Mesenchymal stem cell (in vitro differentiated cells and primary cell): ENCODE measurements at regions not wholly inside any gene's neighbourhood (a gene's known extent, or its start where the extent isn't known, plus 50 kb on each side); places are given as distances from the start of the nearest gene placed in this dataset.

Source experiments
- DNase-seq: peaks from one replicate; pipeline ENCODE4 v3.0.0-alpha.2; 2013
- H2AFZ ChIP-seq: one replicate; pipeline ENCODE4 v1.6.1; 2013; ENCODE audit warnings: low read depth, mild to moderate bottlenecking, control low read depth, inconsistent platforms, low read length, moderate library complexity
- H2AK5ac ChIP-seq: 2 replicates; pipeline ENCODE4 v1.6.1; 2013; ENCODE audit warnings: low read length, moderate library complexity, mild to moderate bottlenecking, inconsistent platforms; ENCODE audit not compliant: severe bottlenecking
- H2BK120ac ChIP-seq: one replicate; pipeline ENCODE4 v1.6.1; 2013; ENCODE audit warnings: low read depth, mild to moderate bottlenecking, inconsistent platforms, low read length, moderate library complexity
- H2BK12ac ChIP-seq, 2 experiments: one replicate each; pipeline ENCODE4 v1.6.1; 2013; ENCODE audit warnings: inconsistent platforms in 2 of 2, low read length in 2 of 2, mild to moderate bottlenecking in 2 of 2, moderate library complexity in 2 of 2, control low read depth in 1 of 2
- H2BK15ac ChIP-seq: one replicate; pipeline ENCODE4 v1.6.1; 2013; ENCODE audit warnings: mild to moderate bottlenecking, low read depth, inconsistent platforms; ENCODE audit not compliant: poor library complexity, severe bottlenecking
- H2BK5ac ChIP-seq: 2 replicates; pipeline ENCODE4 v1.6.1; 2013; ENCODE audit warnings: low read depth, mild to moderate bottlenecking, low read length, control low read depth, inconsistent platforms; ENCODE audit not compliant: poor library complexity, severe bottlenecking
- H3K14ac ChIP-seq, 2 experiments: one replicate each; pipeline ENCODE4 v1.6.1; 2013; ENCODE audit warnings: inconsistent platforms in 2 of 2, low read length in 2 of 2, control low read depth in 1 of 2, mild to moderate bottlenecking in 1 of 2, moderate library complexity in 1 of 2
- H3K18ac ChIP-seq, 2 experiments: one replicate each; pipeline ENCODE4 v1.6.1; 2013; ENCODE audit warnings: inconsistent platforms in 2 of 2, low read length in 2 of 2, control low read depth in 1 of 2, low read depth in 1 of 2, mild to moderate bottlenecking in 1 of 2
- H3K23ac ChIP-seq, 2 experiments: one replicate each; pipeline ENCODE4 v1.6.1; 2013; ENCODE audit warnings: inconsistent platforms in 2 of 2, low read length in 2 of 2, mild to moderate bottlenecking in 2 of 2, moderate library complexity in 2 of 2, control low read depth in 1 of 2
- H3K27ac ChIP-seq: 2 replicates; pipeline ENCODE4 v1.5.1; 2013; ENCODE audit warnings: mild to moderate bottlenecking, moderate library complexity, low read length, control low read depth, inconsistent platforms; ENCODE audit not compliant: poor library complexity, severe bottlenecking
- H3K27me3 ChIP-seq, 2 experiments: 2 replicates each; pipeline versions ENCODE4 v1.6.1 to v1.7.0; 2013; ENCODE audit warnings: low read length in 2 of 2, mild to moderate bottlenecking in 2 of 2, moderate library complexity in 2 of 2, control low read depth in 1 of 2, inconsistent platforms in 1 of 2; ENCODE audit not compliant: control insufficient read depth in 1 of 2, insufficient read depth in 1 of 2
- H3K36me3 ChIP-seq, 2 experiments: 2 replicates each; pipeline versions ENCODE4 v1.6.1 to v1.7.0; 2013; ENCODE audit warnings: low read length in 2 of 2, control low read depth in 1 of 2, inconsistent platforms in 1 of 2, low read depth in 1 of 2, mild to moderate bottlenecking in 1 of 2; ENCODE audit not compliant: insufficient read depth in 2 of 2, control insufficient read depth in 1 of 2
- H3K4ac ChIP-seq, 2 experiments: one replicate each; pipeline ENCODE4 v1.6.1; 2013; ENCODE audit warnings: inconsistent platforms in 2 of 2, low read length in 2 of 2, mild to moderate bottlenecking in 2 of 2, moderate library complexity in 2 of 2, control low read depth in 1 of 2, low read depth in 1 of 2
- H3K4me1 ChIP-seq: 2 replicates; pipeline ENCODE4 v1.6.1; 2013; ENCODE audit warnings: low read depth, low read length, control low read depth; ENCODE audit not compliant: control insufficient read depth, insufficient read depth
- H3K4me2 ChIP-seq: 2 replicates; pipeline ENCODE4 v1.6.1; 2013; ENCODE audit warnings: low read length, mild to moderate bottlenecking, inconsistent platforms; ENCODE audit not compliant: poor library complexity, severe bottlenecking
- H3K4me3 ChIP-seq, 2 experiments: 2 replicates each; pipeline versions ENCODE4 v1.5.1 to v1.7.0; 2013; ENCODE audit warnings: low read length in 2 of 2, mild to moderate bottlenecking in 2 of 2, control low read depth in 1 of 2, low read depth in 1 of 2; ENCODE audit not compliant: insufficient read depth in 1 of 2
- H3K79me1 ChIP-seq: replicated peaks from 2 replicates; pipeline ENCODE4 v1.6.1; 2013; ENCODE audit warnings: mild to moderate bottlenecking, control low read depth, low read length, inconsistent platforms; ENCODE audit not compliant: poor library complexity, severe bottlenecking
- H3K9ac ChIP-seq: 2 replicates; pipeline ENCODE4 v1.7.0; 2013; ENCODE audit warnings: mild to moderate bottlenecking, low read length, moderate library complexity
- H3K9me3 ChIP-seq: 2 replicates; pipeline ENCODE4 v1.7.0; 2013; ENCODE audit warnings: mild to moderate bottlenecking, low read length; ENCODE audit not compliant: control insufficient read depth
- H4K8ac ChIP-seq: one replicate; pipeline ENCODE4 v1.6.1; 2013; ENCODE audit warnings: inconsistent platforms, mild to moderate bottlenecking, low read length, moderate library complexity
- H4K91ac ChIP-seq: one replicate; pipeline ENCODE4 v1.6.1; 2013; ENCODE audit warnings: mild to moderate bottlenecking, low read length, inconsistent platforms
- WGBS: methylation state at CpG from one replicate; pipeline ENCODE4 v1.1.7; 2013; ENCODE audit warnings: mixed read lengths; 5-methylcytosine and 5-hydroxymethylcytosine counted together

DNA sequence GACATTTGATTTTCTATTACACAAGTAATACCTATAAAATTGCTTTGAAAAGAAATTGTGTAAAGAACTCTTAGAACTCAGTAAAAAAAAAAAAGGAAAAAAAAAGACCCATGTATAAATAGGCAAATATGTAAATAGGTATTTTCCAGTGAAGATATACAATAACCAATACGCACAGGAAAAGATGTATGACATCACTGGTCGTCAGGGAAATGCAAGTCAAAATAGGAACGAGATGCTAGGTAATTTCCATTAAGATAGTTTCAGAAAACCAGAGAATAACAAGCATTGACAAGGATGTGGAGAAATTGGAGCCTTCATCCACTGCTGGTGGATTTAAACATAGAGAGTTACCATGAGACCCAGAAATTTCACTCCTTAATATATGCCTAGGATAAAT, 708.8 kb downstream of the MTRR start:
- H3K79me1 ChIP-seq = no peaks in the 10 kb centered on the region
- no peaks in the 10 kb centered on the region for H3K9me3 ChIP-seq
- no peak overlapping the region for H3K23ac ChIP-seq

DNA sequence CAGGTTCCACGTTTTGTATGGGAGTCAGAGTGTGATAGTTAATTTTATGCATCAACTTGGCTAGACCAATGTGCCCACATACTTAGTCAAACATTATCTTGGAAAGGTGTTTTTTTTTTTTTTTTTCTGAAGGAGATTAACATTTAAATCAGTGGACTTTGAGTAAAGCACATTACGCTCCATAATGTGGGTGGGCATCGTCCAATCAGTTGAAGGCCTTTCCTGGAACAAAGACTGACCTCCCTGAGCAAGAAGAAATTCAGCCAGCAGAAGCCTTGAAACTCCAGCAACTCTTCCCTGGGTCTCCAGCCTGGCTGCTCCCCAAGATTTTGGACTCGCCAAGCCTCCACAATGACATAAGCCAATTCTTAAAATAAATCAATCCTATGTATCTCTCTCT, 711.4 kb downstream of the MTRR start:
- Histone ChIP-seq H3K4ac (no peak overlapping the region), H3K18ac (no peak overlapping the region), H2BK12ac (no peak overlapping the region), H3K36me3 (no peaks in the 10 kb centered on the region), H3K9ac (no peak overlapping the region), H2BK120ac (no peak overlapping the region), H3K27me3 (peaks cover 0 to 5% of the 10 kb centered on the region in 2 experiments), H3K27ac (no peak overlapping the region), H2AFZ (no peak overlapping the region), H3K4me3 (no peak overlapping the region), H2BK5ac (no peak overlapping the region), H4K91ac (no peak overlapping the region), H4K8ac (no peak overlapping the region), H3K9me3 (no peaks in the 10 kb centered on the region), H3K23ac (no peak overlapping the region), H3K79me1 (no peaks in the 10 kb centered on the region), H3K4me1 (no peaks in the 10 kb centered on the region), H2BK15ac (no peak overlapping the region), H2AK5ac (no peak overlapping the region), H3K4me2 (no peak overlapping the region), H3K14ac (no peak overlapping the region)
- WGBS = 75% methylated on average over 2 of the region's 4 CpGs
- no peak for DNase-seq

More for the DNA sequence above, 708.8 kb downstream of the MTRR start:
- H3K18ac ChIP-seq = no peak overlapping the region
- no peak overlapping the region for H3K4me3 ChIP-seq
- no peak overlapping the region for H4K8ac ChIP-seq
- no peak overlapping the region for H2AFZ ChIP-seq
- peaks cover 0 to 5% of the 10 kb centered on the region in 2 experiments for H3K27me3 ChIP-seq
- H2BK12ac ChIP-seq = no peak overlapping the region
- H2AK5ac ChIP-seq = no peak overlapping the region
- H3K9ac ChIP-seq = no peak overlapping the region
- H3K36me3 ChIP-seq = no peaks in the 10 kb centered on the region
- H2BK15ac ChIP-seq = no peak overlapping the region
- H3K4ac ChIP-seq = no peak overlapping the region
- no peak overlapping the region for H3K4me2 ChIP-seq
- 75% methylated on average over 3 of the region's 3 CpGs for WGBS
- H3K27ac ChIP-seq = no peak overlapping the region
- H2BK5ac ChIP-seq = no peak overlapping the region
- H4K91ac ChIP-seq = no peak overlapping the region
- H3K14ac ChIP-seq = no peak overlapping the region
- H2BK120ac ChIP-seq = no peak overlapping the region
- peak; percentile 3 for DNase-seq
- no peaks in the 10 kb centered on the region for H3K4me1 ChIP-seq

DNA sequence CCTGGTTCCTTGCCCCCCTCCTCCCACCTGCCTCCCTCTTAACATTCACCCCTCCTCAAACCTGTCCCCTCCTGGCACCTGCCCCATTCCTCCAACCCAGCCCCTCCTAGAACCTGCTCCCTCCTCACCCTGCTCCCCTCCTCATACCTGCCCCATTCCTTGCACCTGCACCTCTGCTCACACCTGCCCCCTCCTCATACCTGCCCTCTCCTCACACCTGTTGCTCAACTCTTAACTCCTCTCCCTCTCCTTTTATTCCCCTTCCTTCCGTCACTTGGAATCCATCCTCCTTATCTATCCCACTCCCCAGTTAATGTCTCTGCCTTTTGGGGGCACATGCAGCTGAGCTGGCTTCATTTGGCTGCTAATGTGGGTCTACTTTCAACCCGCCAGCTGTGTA, 712.1 kb downstream of the MTRR start:
- no peak overlapping the region for H2AK5ac ChIP-seq
- H3K18ac ChIP-seq = no peak overlapping the region
- H3K4me1 ChIP-seq = no peaks in the 10 kb centered on the region
- no peak overlapping the region for H2BK12ac ChIP-seq
- no peak overlapping the region for H3K14ac ChIP-seq
- H3K27ac ChIP-seq = no peak overlapping the region
- no peak overlapping the region for H2BK120ac ChIP-seq
- no peaks in the 10 kb centered on the region for H3K36me3 ChIP-seq
- no peaks in the 10 kb centered on the region for H3K9me3 ChIP-seq
- WGBS = 70% methylated on average over 2 of the region's 2 CpGs
- no peak overlapping the region for H3K23ac ChIP-seq
- no peak overlapping the region for H2BK5ac ChIP-seq
- H4K8ac ChIP-seq = no peak overlapping the region
- H3K79me1 ChIP-seq = no peaks in the 10 kb centered on the region
- H3K9ac ChIP-seq = no peak overlapping the region
- H2AFZ ChIP-seq = no peak overlapping the region
- H3K4ac ChIP-seq = no peak overlapping the region
- no peak overlapping the region for H4K91ac ChIP-seq
- no peak for DNase-seq
- H3K4me3 ChIP-seq = no peak overlapping the region
- H3K27me3 ChIP-seq = peaks cover 0 to 5% of the 10 kb centered on the region in 2 experiments
- no peak overlapping the region for H3K4me2 ChIP-seq
- no peak overlapping the region for H2BK15ac ChIP-seq

DNA sequence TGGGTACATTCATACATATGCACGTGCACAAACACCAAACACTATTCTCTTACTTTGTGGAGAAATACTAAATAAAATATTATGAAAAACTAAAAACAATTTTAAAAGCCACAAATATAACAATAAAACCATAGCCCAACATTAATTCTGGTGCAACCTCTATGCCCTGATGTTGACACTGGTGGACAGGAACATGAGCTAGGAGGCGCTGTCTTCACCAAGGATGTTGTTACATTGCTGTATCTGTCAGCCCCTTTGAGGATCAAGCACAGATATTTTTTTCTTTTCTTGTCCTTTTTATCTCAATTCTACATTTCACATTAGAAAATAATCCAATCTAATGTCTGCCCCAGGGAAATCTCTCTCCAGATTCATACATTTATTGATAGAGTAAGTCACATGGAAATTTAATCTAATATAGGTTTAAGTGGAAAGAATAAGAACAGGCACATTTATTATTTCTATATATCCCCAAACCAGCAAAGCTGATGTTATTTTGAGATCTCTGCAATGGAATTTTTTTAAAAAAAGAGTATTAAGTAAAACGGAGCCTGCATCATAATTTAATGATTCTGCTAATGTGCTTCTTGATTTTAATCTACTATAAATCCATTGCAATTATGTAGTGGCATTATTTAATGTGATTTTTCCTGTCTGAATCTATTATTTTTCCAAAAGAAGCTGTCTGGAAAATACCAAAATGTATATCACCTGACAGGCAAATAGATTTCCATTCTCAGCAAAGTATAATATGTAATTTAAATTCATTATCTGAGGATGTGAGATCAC, 716.5 kb downstream of the MTRR start:
- H3K4me3 ChIP-seq = no peak overlapping the region
- peaks cover 4% of the 10 kb centered on the region for H3K9me3 ChIP-seq
- no peak overlapping the region for H2BK5ac ChIP-seq
- H3K14ac ChIP-seq = no peak overlapping the region
- no peak overlapping the region for H2BK120ac ChIP-seq
- no peaks in the 10 kb centered on the region for H3K36me3 ChIP-seq
- H3K4me1 ChIP-seq = no peaks in the 10 kb centered on the region
- no peaks in the 10 kb centered on the region for H3K79me1 ChIP-seq
- H2BK12ac ChIP-seq = no peak overlapping the region
- no peak overlapping the region for H2AK5ac ChIP-seq
- peaks cover 0 to 5% of the 10 kb centered on the region in 2 experiments for H3K27me3 ChIP-seq
- no peak overlapping the region for H2BK15ac ChIP-seq
- no peak overlapping the region for H4K91ac ChIP-seq
- H3K4me2 ChIP-seq = no peak overlapping the region
- H3K9ac ChIP-seq = no peak overlapping the region
- no peak overlapping the region for H2AFZ ChIP-seq
- no peak overlapping the region for H3K23ac ChIP-seq
- no peak overlapping the region for H4K8ac ChIP-seq
- WGBS = 68% methylated on average over 1 of the region's 3 CpGs
- no peak overlapping the region for H3K27ac ChIP-seq
- no peak for DNase-seq
- no peak overlapping the region for H3K18ac ChIP-seq
- H3K4ac ChIP-seq = no peak overlapping the region
